BLaER1 treated with 17β-estradiol and CSF1 and Interleukin-3, amounts not matched to agents 10 nM and 100 nM (cell line): ENCODE measurements at regions not wholly inside any gene's neighbourhood (a gene's known extent, or its start where the extent isn't known, plus 50 kb on each side); places are given as distances from the start of the nearest gene placed in this dataset.

ENCODE experiments used
- H3K27ac ChIP-seq, 11 experiments: shearing (Covaris generic); formaldehyde crosslinking; 2 replicates each; pipeline ENCODE4 v1.8.1; 2022
- H3K27me3 ChIP-seq, 11 experiments: shearing (Covaris generic); formaldehyde crosslinking; 2 replicates each; pipeline ENCODE4 v1.8.1; 2022
- H3K36me3 ChIP-seq, 11 experiments: shearing (Covaris generic); formaldehyde crosslinking; 2 replicates each; pipeline ENCODE4 v1.8.1; 2022
- H3K4me1 ChIP-seq, 10 experiments: shearing (Covaris generic); formaldehyde crosslinking; 2 replicates each; pipeline ENCODE4 v1.8.1; 2022
- H3K4me2 ChIP-seq, 11 experiments: shearing (Covaris generic); formaldehyde crosslinking; 2 replicates each; pipeline ENCODE4 v1.8.1; 2022
- H3K4me3 ChIP-seq, 10 experiments: shearing (Covaris generic); formaldehyde crosslinking; 2 replicates each; pipeline ENCODE4 v1.8.1; 2022
- H3K9ac ChIP-seq, 11 experiments: shearing (Covaris generic); formaldehyde crosslinking; 2 replicates each; pipeline ENCODE4 v1.8.1; 2022
- H3K9me3 ChIP-seq, 11 experiments: shearing (Covaris generic); formaldehyde crosslinking; replicated peaks in 1 of 11; 2 replicates each; pipeline ENCODE4 v1.8.1; 2022
- H4K20me1 ChIP-seq, 11 experiments: shearing (Covaris generic); formaldehyde crosslinking; 2 replicates each; pipeline ENCODE4 v1.8.1; 2022
- Cebpa-rat ChIP-seq, 11 experiments: shearing (Covaris generic); IDR thresholded peaks; 2 replicates each; pipeline ENCODE4 v1.8.1; 2022

GRCh38 chr1:95806171-95806570 lies 572.2 kb downstream of the RWDD3 start:
- Histone ChIP-seq H3K4me3 (no peak overlapping the region), H3K27ac (no peak overlapping the region), H3K36me3 (no peaks in the 10 kb centered on the region), H3K27me3 (no peaks in the 10 kb centered on the region), H3K9me3 (no peaks in the 10 kb centered on the region; a peak in 1 of 22 replicates), H3K4me2 (no peak overlapping the region), H3K9ac (no peak overlapping the region), H4K20me1 (no peaks in the 10 kb centered on the region), H3K4me1 (0 out of 20 replicates have a peak, but pooled peaks cover 0 to 3% (median 0%) of the 10 kb centered on the region in 10 experiments)
- TF ChIP-seq Cebpa-rat (IDR thresholded peaks at IDR 0.05): no peak

GRCh38 chr1:95809391-95809790 lies 575.4 kb downstream of the RWDD3 start:
- Histone ChIP-seq H3K9me3 (no peaks in the 10 kb centered on the region), H3K4me2 (no peak overlapping the region), H3K4me1 (0 out of 20 replicates have a peak, but pooled peaks cover 0 to 3% (median 0%) of the 10 kb centered on the region in 10 experiments), H3K4me3 (no peak overlapping the region), H3K9ac (no peak overlapping the region), H3K27me3 (no peaks in the 10 kb centered on the region), H3K27ac (no peak overlapping the region), H3K36me3 (no peaks in the 10 kb centered on the region), H4K20me1 (no peaks in the 10 kb centered on the region)
- no peak for TF ChIP-seq Cebpa-rat (IDR thresholded peaks at IDR 0.05)

- no peak for TF ChIP-seq Cebpa-rat (IDR thresholded peaks at IDR 0.05)
- Histone ChIP-seq H3K27ac (no peak overlapping the region), H3K9ac (no peak overlapping the region), H3K27me3 (no peaks in the 10 kb centered on the region), H3K9me3 (no peaks in the 10 kb centered on the region), H3K4me1 (no peaks in the 10 kb centered on the region), H3K36me3 (no peaks in the 10 kb centered on the region), H3K4me3 (no peak overlapping the region), H4K20me1 (no peaks in the 10 kb centered on the region), H3K4me2 (no peak overlapping the region)
These were observed 581.5 kb downstream of the RWDD3 start for GRCh38 chr1:95815511-95815910.

GRCh38 chr1:95829556-95829955 lies 595.5 kb downstream of the RWDD3 start:
- H3K9me3 ChIP-seq: no peaks in the 10 kb centered on the region
- TF ChIP-seq Cebpa-rat (IDR thresholded peaks at IDR 0.05): no peak
- no peak overlapping the region for H3K4me2 ChIP-seq
- no peak overlapping the region for H3K9ac ChIP-seq
- no peaks in the 10 kb centered on the region for H3K4me1 ChIP-seq
- H3K4me3 ChIP-seq: no peak overlapping the region
- H3K36me3 ChIP-seq: no peaks in the 10 kb centered on the region
- no peak overlapping the region for H3K27ac ChIP-seq
- no peaks in the 10 kb centered on the region for H4K20me1 ChIP-seq
- no peaks in the 10 kb centered on the region for H3K27me3 ChIP-seq

- H3K36me3 ChIP-seq: no peaks in the 10 kb centered on the region
- no peak overlapping the region for H3K9ac ChIP-seq
These were observed 598.4 kb downstream of the RWDD3 start for GRCh38 chr1:95832370-95832769.

GRCh38 chr1:95849439-95849838 lies 615.4 kb downstream of the RWDD3 start:
- Histone ChIP-seq H3K9ac (no peak overlapping the region), H3K4me2 (no peak overlapping the region), H3K4me1 (no peaks in the 10 kb centered on the region), H3K4me3 (no peak overlapping the region), H3K27ac (no peak overlapping the region), H3K36me3 (no peaks in the 10 kb centered on the region), H3K9me3 (peaks cover 3 to 19% (median 13%) of the 10 kb centered on the region in 11 experiments), H3K27me3 (no peaks in the 10 kb centered on the region), H4K20me1 (no peaks in the 10 kb centered on the region)
- TF ChIP-seq Cebpa-rat (IDR thresholded peaks at IDR 0.05): no peak

More at GRCh38 chr1:95832370-95832769, 598.4 kb downstream of the RWDD3 start:
- peaks cover 0 to 13% (median 7%) of the 10 kb centered on the region in 11 experiments; a peak in 9 of 22 replicates for H3K9me3 ChIP-seq
- TF ChIP-seq Cebpa-rat (IDR thresholded peaks at IDR 0.05): no peak
- H3K27ac ChIP-seq: no peak overlapping the region
- no peaks in the 10 kb centered on the region for H3K4me1 ChIP-seq
- no peaks in the 10 kb centered on the region for H3K27me3 ChIP-seq
- H4K20me1 ChIP-seq: no peaks in the 10 kb centered on the region
- H3K4me3 ChIP-seq: no peak overlapping the region
- H3K4me2 ChIP-seq: no peak overlapping the region

- Histone ChIP-seq H4K20me1 (no peaks in the 10 kb centered on the region), H3K4me1 (no peaks in the 10 kb centered on the region), H3K27me3 (no peaks in the 10 kb centered on the region), H3K9ac (no peak overlapping the region), H3K36me3 (no peaks in the 10 kb centered on the region), H3K4me2 (no peak overlapping the region), H3K4me3 (no peak overlapping the region), H3K9me3 (peaks cover 10 to 27% (median 20%) of the 10 kb centered on the region in 11 experiments), H3K27ac (no peak overlapping the region)
- TF ChIP-seq Cebpa-rat (IDR thresholded peaks at IDR 0.05): no peak
These were observed 616.2 kb downstream of the RWDD3 start for GRCh38 chr1:95850165-95850649.

- no peak overlapping the region for H3K27ac ChIP-seq
- no peak overlapping the region for H3K4me2 ChIP-seq
- no peaks in the 10 kb centered on the region for H4K20me1 ChIP-seq
- no peaks in the 10 kb centered on the region for H3K36me3 ChIP-seq
- no peak for TF ChIP-seq Cebpa-rat (IDR thresholded peaks at IDR 0.05)
- no peak overlapping the region for H3K4me3 ChIP-seq
- no peaks in the 10 kb centered on the region for H3K4me1 ChIP-seq
- no peaks in the 10 kb centered on the region for H3K27me3 ChIP-seq
- no peak overlapping the region for H3K9ac ChIP-seq
- peaks cover 12 to 29% (median 23%) of the 10 kb centered on the region in 11 experiments for H3K9me3 ChIP-seq
These were observed 616.8 kb downstream of the RWDD3 start for GRCh38 chr1:95850763-95851162.

- Histone ChIP-seq H3K36me3 (no peaks in the 10 kb centered on the region), H3K27ac (no peak overlapping the region), H3K27me3 (no peaks in the 10 kb centered on the region), H4K20me1 (no peaks in the 10 kb centered on the region), H3K4me1 (no peaks in the 10 kb centered on the region), H3K9me3 (peaks cover 12 to 29% (median 23%) of the 10 kb centered on the region in 11 experiments), H3K4me2 (no peak overlapping the region), H3K4me3 (no peak overlapping the region), H3K9ac (no peak overlapping the region)
- no peak for TF ChIP-seq Cebpa-rat (IDR thresholded peaks at IDR 0.05)
These were observed 618.6 kb downstream of the RWDD3 start for GRCh38 chr1:95852483-95853070.

GRCh38 chr1:95854457-95854856 lies 620.4 kb downstream of the RWDD3 start:
- TF ChIP-seq Cebpa-rat (IDR thresholded peaks at IDR 0.05): no peak
- Histone ChIP-seq H3K27ac (no peak overlapping the region), H3K4me2 (no peak overlapping the region), H3K4me3 (no peak overlapping the region), H3K27me3 (no peaks in the 10 kb centered on the region), H3K9ac (no peak overlapping the region), H3K9me3 (peaks cover 12 to 29% (median 23%) of the 10 kb centered on the region in 11 experiments), H3K4me1 (no peaks in the 10 kb centered on the region), H4K20me1 (no peaks in the 10 kb centered on the region), H3K36me3 (no peaks in the 10 kb centered on the region)
